Kidney (tissue), 13 donors: ENCODE measurements at regions not wholly inside any gene's neighbourhood (a gene's known extent, or its start where the extent isn't known, plus 50 kb on each side); places are given as distances from the start of the nearest gene placed in this dataset.

Source experiments
- DNase-seq, 5 donors: peaks; one replicate each; pipeline ENCODE4 v3.0.0-alpha.2; 2013 to 2020
- FAIRE-seq: peaks from 2 replicates; lab custom pipeline; 2012; peaks lifted over from hg19 to GRCh38; lab: Jason Lieb, UNC
- H3K27ac ChIP-seq, 2 donors: one replicate each; pipeline ENCODE4 v1.7.0; 2013; ENCODE audit warnings: low read depth in 2 of 2, low read length in 2 of 2, inconsistent platforms in 1 of 2
- H3K27me3 ChIP-seq: one replicate; pipeline ENCODE4 v1.7.1; 2013; ENCODE audit warnings: low read length, inconsistent platforms; ENCODE audit not compliant: control insufficient read depth, insufficient read depth
- H3K36me3 ChIP-seq, 3 donors: one replicate each; pipeline versions ENCODE4 v1.7.0 to v1.7.1; 2013; ENCODE audit warnings: low read length in 3 of 3, control low read depth in 1 of 3, inconsistent platforms in 1 of 3; ENCODE audit not compliant: insufficient read depth in 3 of 3, control insufficient read depth in 2 of 3
- H3K4me1 ChIP-seq, 3 donors: one replicate each; pipeline versions ENCODE4 v1.7.0 to v1.7.1; 2013; ENCODE audit warnings: low read length in 3 of 3, inconsistent platforms in 1 of 3, low read depth in 1 of 3; ENCODE audit not compliant: control insufficient read depth in 2 of 3, insufficient read depth in 2 of 3
- H3K4me3 ChIP-seq, 3 donors: one replicate each; pipeline versions ENCODE4 v1.7.0 to v1.8.1; 2013; ENCODE audit warnings: low read length in 3 of 3, control low read depth in 1 of 3, inconsistent platforms in 1 of 3
- H3K9ac ChIP-seq, 3 donors: one replicate each; pipeline versions ENCODE4 v1.7.0 to v1.7.1; 2013; ENCODE audit warnings: low read length in 3 of 3, control low read depth in 1 of 3, inconsistent platforms in 1 of 3
- H3K9me3 ChIP-seq, 3 donors: one replicate each; pipeline versions ENCODE4 v1.7.0 to v1.7.1; 2013; ENCODE audit warnings: low read length in 3 of 3, control low read depth in 1 of 3, inconsistent platforms in 1 of 3; ENCODE audit not compliant: control insufficient read depth in 2 of 3, insufficient read depth in 1 of 3
- intact Hi-C: fragments of 100-400 bp; cut with DNase I; formaldehyde crosslinking; loops from one replicate; pipeline ENCODE4 v1.11.1; 2022
- TF ChIP-seq, protein P1 (sequence below): IDR thresholded peaks from 3 replicates; pipeline ENCODE4 v1.5.1; 2012; ENCODE audit warnings: mild to moderate bottlenecking, moderate library complexity, borderline replicate concordance; ENCODE audit not compliant: insufficient read depth; ENCODE audit errors: extremely low read depth
- donor health status: control.
- donor health status: control.
- donor health status: control.
- donor health status: control.
- donor health status: control.
- donor health status: DM: yes; HTN: yes; CAD: no.
- donor health status: Normal renal cell carcinoma (clear cell type).

- DNase-seq (no peak), FAIRE-seq (no peak)
- TF ChIP-seq, protein P1, sequence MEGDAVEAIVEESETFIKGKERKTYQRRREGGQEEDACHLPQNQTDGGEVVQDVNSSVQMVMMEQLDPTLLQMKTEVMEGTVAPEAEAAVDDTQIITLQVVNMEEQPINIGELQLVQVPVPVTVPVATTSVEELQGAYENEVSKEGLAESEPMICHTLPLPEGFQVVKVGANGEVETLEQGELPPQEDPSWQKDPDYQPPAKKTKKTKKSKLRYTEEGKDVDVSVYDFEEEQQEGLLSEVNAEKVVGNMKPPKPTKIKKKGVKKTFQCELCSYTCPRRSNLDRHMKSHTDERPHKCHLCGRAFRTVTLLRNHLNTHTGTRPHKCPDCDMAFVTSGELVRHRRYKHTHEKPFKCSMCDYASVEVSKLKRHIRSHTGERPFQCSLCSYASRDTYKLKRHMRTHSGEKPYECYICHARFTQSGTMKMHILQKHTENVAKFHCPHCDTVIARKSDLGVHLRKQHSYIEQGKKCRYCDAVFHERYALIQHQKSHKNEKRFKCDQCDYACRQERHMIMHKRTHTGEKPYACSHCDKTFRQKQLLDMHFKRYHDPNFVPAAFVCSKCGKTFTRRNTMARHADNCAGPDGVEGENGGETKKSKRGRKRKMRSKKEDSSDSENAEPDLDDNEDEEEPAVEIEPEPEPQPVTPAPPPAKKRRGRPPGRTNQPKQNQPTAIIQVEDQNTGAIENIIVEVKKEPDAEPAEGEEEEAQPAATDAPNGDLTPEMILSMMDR, result no peak
- no peaks in the 10 kb centered on the region for H3K36me3 ChIP-seq
- no peaks in the 10 kb centered on the region for H3K27me3 ChIP-seq
- no peak overlapping the region for H3K27ac ChIP-seq
- peaks cover 0 to 31% (median 23%) of the 10 kb centered on the region in 3 donors for H3K4me1 ChIP-seq
- H3K9ac ChIP-seq, result no peak overlapping the region
- no peak overlapping the region for H3K4me3 ChIP-seq
- H3K9me3 ChIP-seq, result no peaks in the 10 kb centered on the region
- intact Hi-C loops, result no loop called here
Measured at GRCh38 chr17:77455111-77455890, 314.5 kb downstream of the SEC14L1 start.

GRCh38 chr17:77455891-77456260 lies 315.1 kb downstream of the SEC14L1 start:
- intact Hi-C loops, result no loop called here
- Histone ChIP-seq H3K4me1 (peaks cover 0 to 29% (median 20%) of the 10 kb centered on the region in 3 donors), H3K4me3 (no peak overlapping the region), H3K9ac (no peak overlapping the region), H3K36me3 (no peaks in the 10 kb centered on the region), H3K27ac (no peak overlapping the region), H3K27me3 (no peaks in the 10 kb centered on the region), H3K9me3 (no peaks in the 10 kb centered on the region)
- DNase-seq (no peak), FAIRE-seq (no peak)
- TF ChIP-seq, protein P1, result no peak

- TF ChIP-seq, protein P1, result no peak
- no peak overlapping the region for H3K27ac ChIP-seq
- no peaks in the 10 kb centered on the region for H3K27me3 ChIP-seq
- DNase-seq (no peak), FAIRE-seq (no peak)
- no peak overlapping the region for H3K4me3 ChIP-seq
- H3K9ac ChIP-seq, result no peak overlapping the region
- H3K9me3 ChIP-seq, result no peaks in the 10 kb centered on the region
- no peaks in the 10 kb centered on the region for H3K36me3 ChIP-seq
- H3K4me1 ChIP-seq, result peaks cover 0 to 28% (median 19%) of the 10 kb centered on the region in 3 donors
- intact Hi-C loops, result no loop called here
Measured at GRCh38 chr17:77456271-77456950, 315.6 kb downstream of the SEC14L1 start.
